ENCODE measurements at regions not wholly inside any gene's neighbourhood (a gene's known extent, or its start where the extent isn't known, plus 50 kb on each side); places are given as distances from the start of the nearest gene placed in this dataset.

DNA sequence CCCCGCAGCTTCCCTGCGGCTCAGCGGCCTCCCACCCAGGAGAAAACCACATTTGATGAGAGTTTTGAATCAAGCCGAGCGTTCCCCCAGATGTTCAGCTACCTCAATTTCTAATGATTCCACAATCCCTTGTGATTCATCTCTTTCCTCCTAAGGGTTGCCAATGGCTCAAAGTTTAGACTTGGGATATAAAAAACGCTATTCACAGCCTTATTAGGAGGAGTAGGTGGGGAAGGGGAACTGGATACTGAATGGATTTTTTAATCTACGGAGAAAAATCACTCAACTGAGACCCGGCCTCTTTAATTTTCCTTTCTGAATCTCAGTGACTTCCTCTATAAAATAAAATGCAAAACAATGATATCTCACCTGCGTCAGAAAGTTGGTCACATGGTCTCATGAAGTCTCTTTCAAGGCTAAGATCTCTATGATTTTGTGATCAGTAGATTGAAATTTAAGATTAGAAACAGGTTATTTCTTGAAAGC, 192.6 kb upstream of the TCF4 start:
- Histone ChIP-seq H3K27ac (ENCODE audit: low read length) (no peak overlapping the region), H2AFZ (ENCODE audit: low read depth, low read length) (no peak overlapping the region), H4K20me1 (ENCODE audit: insufficient read depth, low read length) (no peaks in the 10 kb centered on the region), H3K79me2 (ENCODE audit: insufficient read depth, low read length) (no peaks in the 10 kb centered on the region), H3K36me3 (ENCODE audit: insufficient read depth, low read length) (no peaks in the 10 kb centered on the region), H3K4me3 (ENCODE audit: low read depth in 1 of 2, low read length in 2 of 2) (no peak overlapping the region), H3K4me2 (ENCODE audit: insufficient read depth, low read length) (no peak overlapping the region), H3K4me1 (ENCODE audit: insufficient read depth, low read length) (peaks cover 15% of the 10 kb centered on the region; the same call in 1 of the 2 replicates), H3K27me3 (ENCODE audit: insufficient read depth, low read length, poor library complexity) (peaks cover 4% of the 10 kb centered on the region), H3K9ac (ENCODE audit: low read depth, low read length) (no peak overlapping the region), H3K9me3 (ENCODE audit: insufficient read depth, low read length, severe bottlenecking) (no peaks in the 10 kb centered on the region)
- TF ChIP-seq EZH2 (IDR thresholded peaks at IDR 0.05; ENCODE audit: borderline replicate concordance, low read depth, low read length, severe bottlenecking) (no peak), CTCF (IDR thresholded peaks at IDR 0.05; ENCODE audit: borderline replicate concordance, extremely low read depth, low read length, poor library complexity, severe bottlenecking) (no peak)
- DNase-seq (no peak), ATAC-seq (ENCODE audit: insufficient read depth, low read depth) (no peak)

GRCh38 chr18:55779691-55780585, 191.9 kb upstream of the TCF4 start:
- ATAC-seq (ENCODE audit: insufficient read depth, low read depth) (no peak), DNase-seq (no peak)
- Histone ChIP-seq H3K79me2 (ENCODE audit: insufficient read depth, low read length) (no peaks in the 10 kb centered on the region), H3K27me3 (ENCODE audit: insufficient read depth, low read length, poor library complexity) (peaks cover 4% of the 10 kb centered on the region), H2AFZ (ENCODE audit: low read depth, low read length) (no peak overlapping the region), H3K4me3 (ENCODE audit: low read depth in 1 of 2, low read length in 2 of 2) (no peak overlapping the region), H4K20me1 (ENCODE audit: insufficient read depth, low read length) (no peaks in the 10 kb centered on the region), H3K9me3 (ENCODE audit: insufficient read depth, low read length, severe bottlenecking) (no peaks in the 10 kb centered on the region), H3K27ac (ENCODE audit: low read length) (no peak overlapping the region), H3K4me1 (ENCODE audit: insufficient read depth, low read length) (peaks cover 15% of the 10 kb centered on the region; the same call in 1 of the 2 replicates), H3K4me2 (ENCODE audit: insufficient read depth, low read length) (no peak overlapping the region), H3K9ac (ENCODE audit: low read depth, low read length) (no peak overlapping the region), H3K36me3 (ENCODE audit: insufficient read depth, low read length) (no peaks in the 10 kb centered on the region)
- TF ChIP-seq CTCF (IDR thresholded peaks at IDR 0.05; ENCODE audit: borderline replicate concordance, extremely low read depth, low read length, poor library complexity, severe bottlenecking) (no peak), EZH2 (IDR thresholded peaks at IDR 0.05; ENCODE audit: borderline replicate concordance, low read depth, low read length, severe bottlenecking) (no peak)

- Histone ChIP-seq H3K4me1 (ENCODE audit: insufficient read depth, low read length) (peaks cover 15% of the 10 kb centered on the region; the same call in 1 of the 2 replicates), H3K27me3 (ENCODE audit: insufficient read depth, low read length, poor library complexity) (peaks cover 2% of the 10 kb centered on the region), H3K27ac (ENCODE audit: low read length) (no peak overlapping the region), H2AFZ (ENCODE audit: low read depth, low read length) (no peak overlapping the region), H3K4me2 (ENCODE audit: insufficient read depth, low read length) (no peak overlapping the region), H3K79me2 (ENCODE audit: insufficient read depth, low read length) (no peaks in the 10 kb centered on the region), H3K36me3 (ENCODE audit: insufficient read depth, low read length) (no peaks in the 10 kb centered on the region), H3K4me3 (ENCODE audit: low read depth in 1 of 2, low read length in 2 of 2) (no peak overlapping the region), H4K20me1 (ENCODE audit: insufficient read depth, low read length) (no peaks in the 10 kb centered on the region), H3K9ac (ENCODE audit: low read depth, low read length) (no peak overlapping the region), H3K9me3 (ENCODE audit: insufficient read depth, low read length, severe bottlenecking) (no peaks in the 10 kb centered on the region)
- peak; percentile 48; the same call in 2 of the 3 replicates for ATAC-seq (ENCODE audit: insufficient read depth, low read depth)
- no peak for TF ChIP-seq EZH2 (IDR thresholded peaks at IDR 0.05; ENCODE audit: borderline replicate concordance, low read depth, low read length, severe bottlenecking)
- TF ChIP-seq CTCF (IDR thresholded peaks at IDR 0.05; ENCODE audit: borderline replicate concordance, extremely low read depth, low read length, poor library complexity, severe bottlenecking): no peak
- peak; percentile 7 for DNase-seq
Observed at GRCh38 chr18:55778788-55779690, 191.0 kb upstream of the TCF4 start.
